Smooth muscle cell (in vitro differentiated cells): ENCODE measurements at regions not wholly inside any gene's neighbourhood (a gene's known extent, or its start where the extent isn't known, plus 50 kb on each side); places are given as distances from the start of the nearest gene placed in this dataset.

ENCODE experiments used
- DNase-seq: peaks from one replicate; lab custom pipeline; 2025; ENCODE audit not compliant: unreplicated experiment; lab: John Stamatoyannopoulos, UW
- H2AFZ ChIP-seq: fragments of 200-600 bp; sonication (generic); 2 replicates; pipeline ENCODE4 v1.6.0; 2016; ENCODE audit warnings: antibody characterized with exemption, low read depth, mild to moderate bottlenecking
- H3F3A ChIP-seq: fragments of 200-600 bp; sonication (generic); 2 replicates; pipeline ENCODE4 v1.6.0; 2017; ENCODE audit warnings: antibody characterized with exemption, low read depth
- H3K27ac ChIP-seq: fragments of 200-600 bp; sonication (generic); 2 replicates; pipeline ENCODE4 v1.5.1; 2016; ENCODE audit warnings: low read depth, mild to moderate bottlenecking
- H3K27me3 ChIP-seq: fragments of 200-600 bp; sonication (generic); 2 replicates; pipeline ENCODE4 v1.6.1; 2016; ENCODE audit warnings: low read depth, mild to moderate bottlenecking
- H3K36me3 ChIP-seq: fragments of 200-600 bp; sonication (generic); 2 replicates; pipeline ENCODE4 v1.5.1; 2016; ENCODE audit warnings: low read depth
- H3K4me1 ChIP-seq: fragments of 200-600 bp; sonication (generic); 2 replicates; pipeline ENCODE4 v1.5.1; 2016; ENCODE audit warnings: low read depth
- H3K4me2 ChIP-seq: fragments of 200-600 bp; sonication (generic); 2 replicates; pipeline ENCODE4 v1.6.0; 2016; ENCODE audit warnings: mild to moderate bottlenecking
- H3K4me3 ChIP-seq: fragments of 200-600 bp; sonication (generic); 2 replicates; pipeline ENCODE4 v1.5.1; 2016; ENCODE audit warnings: mild to moderate bottlenecking
- H3K79me2 ChIP-seq: fragments of 200-600 bp; sonication (generic); 2 replicates; pipeline ENCODE4 v1.6.0; 2016; ENCODE audit warnings: low read depth, mild to moderate bottlenecking
- H3K9ac ChIP-seq: fragments of 200-600 bp; sonication (generic); 2 replicates; pipeline ENCODE4 v1.6.0; 2016; ENCODE audit warnings: low read depth
- H3K9me3 ChIP-seq: fragments of 200-600 bp; sonication (generic); replicated peaks from 2 replicates; pipeline ENCODE4 v1.5.1; 2016; ENCODE audit warnings: low read depth
- H4K20me1 ChIP-seq: fragments of 200-600 bp; sonication (generic); 2 replicates; pipeline ENCODE4 v1.6.0; 2016; ENCODE audit warnings: low read depth
- WGBS: methylation state at CpG from one replicate; pipeline ENCODE4 v1.1.7; 2016; ENCODE audit warnings: low lambda C conversion rate; 5-methylcytosine and 5-hydroxymethylcytosine counted together
- TF ChIP-seq, protein P1 (sequence below): fragments of 200-600 bp; sonication (generic); IDR thresholded peaks from 2 replicates; pipeline ENCODE4 v1.5.1; 2017; ENCODE audit warnings: borderline replicate concordance, mild to moderate bottlenecking, antibody characterized with exemption; ENCODE audit not compliant: insufficient read depth, poor library complexity, severe bottlenecking

DNA sequence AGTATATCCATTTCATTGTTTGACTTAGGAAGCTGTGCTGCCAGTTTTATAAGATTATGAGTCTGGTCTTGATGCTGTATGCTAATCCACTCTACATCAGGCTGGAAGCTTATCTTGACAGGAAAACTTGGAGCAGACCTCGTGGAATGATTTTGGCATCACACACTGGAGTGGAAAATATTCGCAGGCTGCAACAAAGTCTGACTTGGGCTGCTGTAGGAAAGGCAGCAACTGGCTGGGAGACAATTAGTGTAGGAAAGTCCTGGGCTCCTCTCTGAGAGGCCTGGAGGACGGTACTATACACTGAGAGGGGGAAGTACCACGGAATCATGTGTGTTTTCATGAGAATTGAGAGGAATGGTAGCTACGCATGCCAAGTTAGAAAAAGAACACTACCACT lies 383.7 kb downstream of the ETNK1 start:
- no peak overlapping the region for H3K4me2 ChIP-seq

DNA sequence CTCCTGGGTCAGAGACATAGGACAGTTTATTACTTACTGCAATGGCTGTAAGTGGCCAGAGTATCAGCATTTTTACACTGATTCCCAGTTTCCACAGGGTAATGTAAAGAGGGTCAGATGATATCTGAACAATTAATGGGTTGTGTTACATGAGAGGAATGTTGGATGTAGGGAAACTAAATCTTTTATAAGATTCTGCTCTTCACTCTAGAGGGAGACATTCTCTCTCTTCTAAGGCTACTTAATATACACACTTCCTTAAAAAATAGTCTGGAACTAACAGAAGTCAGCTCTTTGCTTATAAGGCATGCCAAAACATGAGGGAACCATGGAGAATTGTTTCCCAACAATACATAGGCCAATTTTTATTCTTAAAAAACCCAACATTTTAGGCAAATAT lies 389.8 kb downstream of the ETNK1 start:
- H4K20me1 ChIP-seq: no peaks in the 10 kb centered on the region
- TF ChIP-seq, protein P1, sequence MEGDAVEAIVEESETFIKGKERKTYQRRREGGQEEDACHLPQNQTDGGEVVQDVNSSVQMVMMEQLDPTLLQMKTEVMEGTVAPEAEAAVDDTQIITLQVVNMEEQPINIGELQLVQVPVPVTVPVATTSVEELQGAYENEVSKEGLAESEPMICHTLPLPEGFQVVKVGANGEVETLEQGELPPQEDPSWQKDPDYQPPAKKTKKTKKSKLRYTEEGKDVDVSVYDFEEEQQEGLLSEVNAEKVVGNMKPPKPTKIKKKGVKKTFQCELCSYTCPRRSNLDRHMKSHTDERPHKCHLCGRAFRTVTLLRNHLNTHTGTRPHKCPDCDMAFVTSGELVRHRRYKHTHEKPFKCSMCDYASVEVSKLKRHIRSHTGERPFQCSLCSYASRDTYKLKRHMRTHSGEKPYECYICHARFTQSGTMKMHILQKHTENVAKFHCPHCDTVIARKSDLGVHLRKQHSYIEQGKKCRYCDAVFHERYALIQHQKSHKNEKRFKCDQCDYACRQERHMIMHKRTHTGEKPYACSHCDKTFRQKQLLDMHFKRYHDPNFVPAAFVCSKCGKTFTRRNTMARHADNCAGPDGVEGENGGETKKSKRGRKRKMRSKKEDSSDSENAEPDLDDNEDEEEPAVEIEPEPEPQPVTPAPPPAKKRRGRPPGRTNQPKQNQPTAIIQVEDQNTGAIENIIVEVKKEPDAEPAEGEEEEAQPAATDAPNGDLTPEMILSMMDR: peak; percentile 11
- H3K27me3 ChIP-seq: no peaks in the 10 kb centered on the region
- H3K9me3 ChIP-seq: no peaks in the 10 kb centered on the region
- no peaks in the 10 kb centered on the region for H3K79me2 ChIP-seq
- H2AFZ ChIP-seq: no peak overlapping the region
- H3K9ac ChIP-seq: no peak overlapping the region
- H3F3A ChIP-seq: no peaks in the 10 kb centered on the region
- H3K27ac ChIP-seq: no peak overlapping the region
- no peaks in the 10 kb centered on the region for H3K4me1 ChIP-seq
- no peak overlapping the region for H3K4me2 ChIP-seq
- no peak overlapping the region for H3K4me3 ChIP-seq
- no peak for DNase-seq
- H3K36me3 ChIP-seq: no peaks in the 10 kb centered on the region

More for the DNA sequence above, 383.7 kb downstream of the ETNK1 start:
- Histone ChIP-seq H2AFZ (peak overlapping the region; percentile 50), H3K9me3 (no peaks in the 10 kb centered on the region), H3K4me3 (no peak overlapping the region), H3K9ac (no peak overlapping the region), H3K27me3 (no peaks in the 10 kb centered on the region), H4K20me1 (no peaks in the 10 kb centered on the region), H3F3A (no peaks in the 10 kb centered on the region), H3K79me2 (no peaks in the 10 kb centered on the region), H3K4me1 (no peaks in the 10 kb centered on the region), H3K36me3 (no peaks in the 10 kb centered on the region), H3K27ac (no peak overlapping the region)
- TF ChIP-seq, protein P1: no peak
- WGBS: 48% methylated on average over 5 of the region's 5 CpGs
- DNase-seq: no peak

DNA sequence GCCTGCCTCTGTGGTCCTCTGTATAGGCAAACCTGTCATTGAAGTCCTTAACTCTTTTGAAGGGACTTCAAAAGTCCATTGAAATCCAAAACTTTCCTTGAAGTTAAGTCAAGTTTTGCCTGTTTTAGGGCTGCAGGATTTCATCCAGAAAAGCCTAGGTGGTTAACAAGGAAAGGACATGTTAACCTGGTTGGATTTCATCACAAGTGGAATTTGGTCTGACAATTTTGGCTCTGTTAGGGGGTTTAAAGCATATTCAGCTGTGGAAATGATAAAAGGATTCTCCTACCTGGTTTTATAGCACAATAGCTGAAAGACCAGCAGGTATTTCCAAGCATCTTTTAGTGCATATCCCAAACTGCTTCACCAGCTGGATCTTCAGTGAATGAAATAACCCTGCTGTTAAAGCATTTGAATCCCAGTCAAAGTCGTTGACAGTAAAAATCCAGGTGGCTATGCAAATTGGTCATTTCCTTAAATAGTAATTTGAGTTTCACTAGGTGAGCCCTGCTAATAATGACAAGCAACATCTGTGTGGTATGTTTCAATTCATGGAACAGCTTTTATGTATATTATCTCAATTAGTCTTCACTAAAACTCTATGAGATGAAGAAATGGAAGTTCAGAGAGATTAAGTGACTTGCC lies 400.5 kb downstream of the ETNK1 start:
- no peaks in the 10 kb centered on the region for H3K27me3 ChIP-seq
- 44% methylated on average over 1 of the region's 1 CpG for WGBS

More for the DNA sequence above, 400.5 kb downstream of the ETNK1 start:
- H3K36me3 ChIP-seq: no peaks in the 10 kb centered on the region
- H2AFZ ChIP-seq: no peak overlapping the region
- H4K20me1 ChIP-seq: no peaks in the 10 kb centered on the region
- TF ChIP-seq, protein P1: no peak
- H3K4me2 ChIP-seq: no peak overlapping the region
- H3K79me2 ChIP-seq: no peaks in the 10 kb centered on the region
- H3K27ac ChIP-seq: no peak overlapping the region
- H3F3A ChIP-seq: no peaks in the 10 kb centered on the region
- no peak overlapping the region for H3K4me3 ChIP-seq
- H3K9ac ChIP-seq: no peak overlapping the region
- no peaks in the 10 kb centered on the region for H3K4me1 ChIP-seq
- no peak for DNase-seq
- H3K9me3 ChIP-seq: no peaks in the 10 kb centered on the region
